GM10266 (cell line): ENCODE measurements at regions not wholly inside any gene's neighbourhood (a gene's known extent, or its start where the extent isn't known, plus 50 kb on each side); places are given as distances from the start of the nearest gene placed in this dataset.
A peak's percentile ranks its signal among the peaks of the same experiment; 100 is the strongest.

Source experiments
- DNase-seq: peaks from one replicate; pipeline ENCODE4 v3.0.0; 2012; ENCODE audit errors: extremely low spot score
- TF ChIP-seq, protein P1 (sequence below): IDR thresholded peaks from 2 replicates; pipeline ENCODE4 v1.5.1; 2012; ENCODE audit warnings: mild to moderate bottlenecking, low read depth; ENCODE audit not compliant: control insufficient read depth, insufficient read depth; ENCODE audit errors: missing control alignments

GRCh38 chr2:49788300-49788699 lies 634.0 kb upstream of the FSHR start:
- TF ChIP-seq, protein P1, sequence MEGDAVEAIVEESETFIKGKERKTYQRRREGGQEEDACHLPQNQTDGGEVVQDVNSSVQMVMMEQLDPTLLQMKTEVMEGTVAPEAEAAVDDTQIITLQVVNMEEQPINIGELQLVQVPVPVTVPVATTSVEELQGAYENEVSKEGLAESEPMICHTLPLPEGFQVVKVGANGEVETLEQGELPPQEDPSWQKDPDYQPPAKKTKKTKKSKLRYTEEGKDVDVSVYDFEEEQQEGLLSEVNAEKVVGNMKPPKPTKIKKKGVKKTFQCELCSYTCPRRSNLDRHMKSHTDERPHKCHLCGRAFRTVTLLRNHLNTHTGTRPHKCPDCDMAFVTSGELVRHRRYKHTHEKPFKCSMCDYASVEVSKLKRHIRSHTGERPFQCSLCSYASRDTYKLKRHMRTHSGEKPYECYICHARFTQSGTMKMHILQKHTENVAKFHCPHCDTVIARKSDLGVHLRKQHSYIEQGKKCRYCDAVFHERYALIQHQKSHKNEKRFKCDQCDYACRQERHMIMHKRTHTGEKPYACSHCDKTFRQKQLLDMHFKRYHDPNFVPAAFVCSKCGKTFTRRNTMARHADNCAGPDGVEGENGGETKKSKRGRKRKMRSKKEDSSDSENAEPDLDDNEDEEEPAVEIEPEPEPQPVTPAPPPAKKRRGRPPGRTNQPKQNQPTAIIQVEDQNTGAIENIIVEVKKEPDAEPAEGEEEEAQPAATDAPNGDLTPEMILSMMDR, result no peak
- no peak for DNase-seq

- DNase-seq, result no peak
- TF ChIP-seq, protein P1, result no peak
These were observed 626.6 kb upstream of the FSHR start for GRCh38 chr2:49780949-49781348.

- TF ChIP-seq, protein P1, result no peak
- DNase-seq, result no peak
These were observed 618.1 kb upstream of the FSHR start for GRCh38 chr2:49772299-49772970.

- DNase-seq, result no peak
- TF ChIP-seq, protein P1, result peak; percentile 49
These were observed 616.6 kb upstream of the FSHR start for GRCh38 chr2:49770919-49771318.

GRCh38 chr2:49767316-49767715 lies 613.0 kb upstream of the FSHR start:
- no peak for DNase-seq
- TF ChIP-seq, protein P1, result no peak

- TF ChIP-seq, protein P1, result no peak
- no peak for DNase-seq
These were observed 601.5 kb upstream of the FSHR start for GRCh38 chr2:49755777-49756176.

- no peak for DNase-seq
- TF ChIP-seq, protein P1, result no peak
These were observed 600.1 kb upstream of the FSHR start for GRCh38 chr2:49754381-49754780.
